H9 (cell line): ENCODE measurements at regions not wholly inside any gene's neighbourhood (a gene's known extent, or its start where the extent isn't known, plus 50 kb on each side); places are given as distances from the start of the nearest gene placed in this dataset.

ENCODE experiments used
- DNase-seq: peaks from one replicate; pipeline ENCODE4 v3.0.0-alpha.2; 2017
- H2AFZ ChIP-seq: one replicate; pipeline ENCODE4 v1.6.1; 2013; ENCODE audit warnings: mild to moderate bottlenecking, low read length, control low read depth, moderate library complexity
- H2AK5ac ChIP-seq: 2 replicates; pipeline ENCODE4 v1.6.1; 2013; ENCODE audit warnings: low read length, control low read depth, mixed read lengths; ENCODE audit not compliant: insufficient read length
- H2BK120ac ChIP-seq: one replicate; pipeline ENCODE4 v1.6.1; 2013; ENCODE audit warnings: low read depth, mild to moderate bottlenecking, low read length, control low read depth, inconsistent platforms; ENCODE audit not compliant: poor library complexity, severe bottlenecking
- H2BK12ac ChIP-seq: 2 replicates; pipeline ENCODE4 v1.6.1; 2013; ENCODE audit warnings: low read length, control low read depth, mixed read lengths, low read depth; ENCODE audit not compliant: insufficient read length
- H2BK15ac ChIP-seq: 2 replicates; pipeline ENCODE4 v1.6.1; 2013; ENCODE audit warnings: low read depth, low read length, control low read depth
- H2BK20ac ChIP-seq: one replicate; pipeline ENCODE4 v1.6.1; 2013; ENCODE audit warnings: low read depth, mild to moderate bottlenecking, low read length, control low read depth, inconsistent platforms; ENCODE audit not compliant: poor library complexity, severe bottlenecking
- H2BK5ac ChIP-seq: 2 replicates; pipeline ENCODE4 v1.6.1; 2013; ENCODE audit warnings: low read length, control low read depth, mixed read lengths; ENCODE audit not compliant: insufficient read length
- H3K14ac ChIP-seq: 2 replicates; pipeline ENCODE4 v1.6.1; 2013; ENCODE audit warnings: low read length, control low read depth; ENCODE audit not compliant: insufficient read depth
- H3K18ac ChIP-seq: 2 replicates; pipeline ENCODE4 v1.6.1; 2013; ENCODE audit warnings: low read depth, mild to moderate bottlenecking, mixed read lengths, low read length, control low read depth; ENCODE audit not compliant: insufficient read length
- H3K23ac ChIP-seq: 2 replicates; pipeline ENCODE4 v1.6.1; 2013; ENCODE audit warnings: low read length, control low read depth, mixed read lengths, low read depth; ENCODE audit not compliant: insufficient read length
- H3K23me2 ChIP-seq: 2 replicates; pipeline ENCODE4 v1.6.1; 2013; ENCODE audit warnings: low read depth, mild to moderate bottlenecking, mixed read lengths, low read length, control low read depth; ENCODE audit not compliant: insufficient read length, poor library complexity, severe bottlenecking
- H3K27ac ChIP-seq: 2 replicates; pipeline ENCODE4 v1.5.1; 2013; ENCODE audit warnings: low read length, control low read depth, mixed read lengths, low read depth; ENCODE audit not compliant: insufficient read length
- H3K27me3 ChIP-seq: 2 replicates; pipeline ENCODE4 v1.6.1; 2013; ENCODE audit warnings: low read length, control low read depth, inconsistent platforms; ENCODE audit not compliant: insufficient read depth
- H3K4ac ChIP-seq: 2 replicates; pipeline ENCODE4 v1.6.1; 2013; ENCODE audit warnings: low read depth, mild to moderate bottlenecking, control low read depth, inconsistent platforms, low read length, moderate library complexity
- H3K4me1 ChIP-seq: 2 replicates; pipeline ENCODE4 v1.6.1; 2013; ENCODE audit warnings: low read length, control low read depth, inconsistent platforms; ENCODE audit not compliant: insufficient read depth
- H3K4me2 ChIP-seq: 2 replicates; pipeline ENCODE4 v1.6.1; 2013; ENCODE audit warnings: low read length, control low read depth, mixed read lengths; ENCODE audit not compliant: insufficient read length, insufficient read depth
- H3K56ac ChIP-seq: 2 replicates; pipeline ENCODE4 v1.6.1; 2013; ENCODE audit warnings: low read depth, mild to moderate bottlenecking, mixed read lengths, low read length, control low read depth; ENCODE audit not compliant: insufficient read length
- H3K79me1 ChIP-seq: 2 replicates; pipeline ENCODE4 v1.6.1; 2013; ENCODE audit warnings: low read depth, mild to moderate bottlenecking, moderate library complexity, low read length, control low read depth, inconsistent platforms; ENCODE audit not compliant: insufficient read depth, poor library complexity, severe bottlenecking
- H3K79me2 ChIP-seq: 2 replicates; pipeline ENCODE4 v1.6.1; 2013; ENCODE audit warnings: low read length, control low read depth, inconsistent platforms; ENCODE audit not compliant: insufficient read depth
- H3K9ac ChIP-seq: 2 replicates; pipeline ENCODE4 v1.6.1; 2013; ENCODE audit warnings: low read length, control low read depth, mixed read lengths; ENCODE audit not compliant: insufficient read length; ENCODE audit errors: extremely low read depth
- H3K9me3 ChIP-seq: one replicate; pipeline ENCODE4 v1.6.1; 2013; ENCODE audit warnings: low read depth, low read length, inconsistent platforms; ENCODE audit not compliant: control insufficient read depth
- H3T11ph ChIP-seq: one replicate; pipeline ENCODE4 v1.6.1; 2013; ENCODE audit warnings: mild to moderate bottlenecking, low read length, control low read depth, inconsistent platforms
- H4K20me1 ChIP-seq: one replicate; pipeline ENCODE4 v1.6.1; 2013; ENCODE audit not compliant: control insufficient read depth, insufficient read length, insufficient read depth
- H4K5ac ChIP-seq: 2 replicates; pipeline ENCODE4 v1.6.1; 2013; ENCODE audit warnings: low read depth, mild to moderate bottlenecking, mixed read lengths, low read length, control low read depth; ENCODE audit not compliant: insufficient read length
- H4K8ac ChIP-seq: replicated peaks from 2 replicates; pipeline ENCODE4 v1.6.1; 2013; ENCODE audit warnings: low read length, control low read depth, mixed read lengths, low read depth; ENCODE audit not compliant: insufficient read length
- H4K91ac ChIP-seq: 2 replicates; pipeline ENCODE4 v1.6.1; 2013; ENCODE audit warnings: low read depth, mild to moderate bottlenecking, moderate library complexity, mixed read lengths, low read length, control low read depth; ENCODE audit not compliant: insufficient read length
- H3K27ac Mint-ChIP-seq, 3 experiments: 2 replicates in 2 of 3; 3 replicates in 1 of 3; pipeline ENCODE4 v1.8.0; 2020 to 2021; ENCODE audit warnings: mixed read lengths in 3 of 3, mild to moderate bottlenecking in 1 of 3, moderate library complexity in 1 of 3
- H3K27me3 Mint-ChIP-seq: 2 replicates; pipeline ENCODE4 v1.8.0; 2021; ENCODE audit warnings: low read depth, mild to moderate bottlenecking, moderate library complexity, mixed read lengths
- H3K36me3 Mint-ChIP-seq, 3 experiments: 2 replicates in 2 of 3; 3 replicates in 1 of 3; pipeline ENCODE4 v1.8.0; 2020 to 2021; ENCODE audit warnings: low read depth in 3 of 3, mixed read lengths in 3 of 3; ENCODE audit not compliant: insufficient read depth in 1 of 3
- H3K4me1 Mint-ChIP-seq, 2 experiments: 2 replicates each; pipeline ENCODE4 v1.8.0; 2020; ENCODE audit warnings: mixed read lengths in 2 of 2
- H3K4me3 Mint-ChIP-seq, 2 experiments: 2 replicates in 1 of 2; 3 replicates in 1 of 2; pipeline ENCODE4 v1.8.0; 2020 to 2021; ENCODE audit warnings: mild to moderate bottlenecking in 2 of 2, mixed read lengths in 2 of 2, moderate library complexity in 1 of 2
- H3K9me3 Mint-ChIP-seq, 2 experiments: 2 replicates in 1 of 2; 3 replicates in 1 of 2; pipeline ENCODE4 v1.8.0; 2020; ENCODE audit warnings: mild to moderate bottlenecking in 2 of 2, mixed read lengths in 2 of 2, moderate library complexity in 1 of 2
- WGBS: extraction: QIAGEN DNeasy Blood & Tissue Kit; methylation state at CpG from one replicate; pipeline ENCODE4 v1.1.7; 2013; ENCODE audit warnings: missing lambda C conversion rate, low lambda C conversion rate, mixed read lengths; ENCODE audit not compliant: insufficient read length; ENCODE audit errors: extremely low coverage; 5-methylcytosine and 5-hydroxymethylcytosine counted together
- TF ChIP-seq, protein P1 (sequence below): fragments of 200-600 bp; sonication (generic); conservative IDR thresholded peaks from 3 replicates; pipeline ENCODE4 v1.8.0; 2021; ENCODE audit warnings: antibody characterized with exemption, mild to moderate bottlenecking

GRCh38 chr14:98301681-98302080, 970.3 kb downstream of the BCL11B start:
- Histone ChIP-seq H2BK120ac (no peak overlapping the region), H3K9ac (no peak overlapping the region), H4K8ac (no peak overlapping the region), H3K56ac (no peak overlapping the region), H3K23ac (no peak overlapping the region), H2AFZ (no peak overlapping the region), H4K91ac (no peak overlapping the region), H3T11ph (no peak overlapping the region), H2BK15ac (no peak overlapping the region), H2BK20ac (no peak overlapping the region), H3K27me3 (no peaks in the 10 kb centered on the region), H3K9me3 (no peaks in the 10 kb centered on the region), H2AK5ac (no peak overlapping the region), H3K79me2 (no peaks in the 10 kb centered on the region), H3K23me2 (no peaks in the 10 kb centered on the region), H3K4me1 (no peaks in the 10 kb centered on the region), H3K14ac (no peak overlapping the region), H2BK5ac (no peak overlapping the region), H3K4me2 (no peak overlapping the region), H3K4ac (no peak overlapping the region), H4K5ac (no peak overlapping the region), H3K27ac (no peak overlapping the region), H3K79me1 (no peaks in the 10 kb centered on the region), H3K18ac (no peak overlapping the region), H4K20me1 (no peaks in the 10 kb centered on the region), H2BK12ac (no peak overlapping the region)
- H3K27ac Mint-ChIP-seq = no peak overlapping the region
- no peak for DNase-seq
- peaks cover 3 to 6% of the 10 kb centered on the region in 2 experiments; a peak in 2 of 5 replicates for H3K9me3 Mint-ChIP-seq
- H3K4me3 Mint-ChIP-seq = no peak overlapping the region
- TF ChIP-seq, protein P1, sequence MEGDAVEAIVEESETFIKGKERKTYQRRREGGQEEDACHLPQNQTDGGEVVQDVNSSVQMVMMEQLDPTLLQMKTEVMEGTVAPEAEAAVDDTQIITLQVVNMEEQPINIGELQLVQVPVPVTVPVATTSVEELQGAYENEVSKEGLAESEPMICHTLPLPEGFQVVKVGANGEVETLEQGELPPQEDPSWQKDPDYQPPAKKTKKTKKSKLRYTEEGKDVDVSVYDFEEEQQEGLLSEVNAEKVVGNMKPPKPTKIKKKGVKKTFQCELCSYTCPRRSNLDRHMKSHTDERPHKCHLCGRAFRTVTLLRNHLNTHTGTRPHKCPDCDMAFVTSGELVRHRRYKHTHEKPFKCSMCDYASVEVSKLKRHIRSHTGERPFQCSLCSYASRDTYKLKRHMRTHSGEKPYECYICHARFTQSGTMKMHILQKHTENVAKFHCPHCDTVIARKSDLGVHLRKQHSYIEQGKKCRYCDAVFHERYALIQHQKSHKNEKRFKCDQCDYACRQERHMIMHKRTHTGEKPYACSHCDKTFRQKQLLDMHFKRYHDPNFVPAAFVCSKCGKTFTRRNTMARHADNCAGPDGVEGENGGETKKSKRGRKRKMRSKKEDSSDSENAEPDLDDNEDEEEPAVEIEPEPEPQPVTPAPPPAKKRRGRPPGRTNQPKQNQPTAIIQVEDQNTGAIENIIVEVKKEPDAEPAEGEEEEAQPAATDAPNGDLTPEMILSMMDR = no peak
- no peaks in the 10 kb centered on the region; a peak in 1 of 4 replicates for H3K4me1 Mint-ChIP-seq
- H3K36me3 Mint-ChIP-seq = peaks cover 0 to 2% (median 0%) of the 10 kb centered on the region in 3 experiments; a peak in 1 of 7 replicates
- whole genome bisulfite sequencing = no CpG with 5 or more reads among the region's 4 CpGs
- no peaks in the 10 kb centered on the region for H3K27me3 Mint-ChIP-seq
